ENCODE measurements at regions not wholly inside any gene's neighbourhood (a gene's known extent, or its start where the extent isn't known, plus 50 kb on each side); places are given as distances from the start of the nearest gene placed in this dataset.

- Mint-ChIP-seq H3K4me1 (no peaks in the 10 kb centered on the region), H3K36me3 (ENCODE audit: insufficient read depth in 1 of 3, low read depth in 3 of 3) (no peaks in the 10 kb centered on the region; a peak in 1 of 7 replicates), H3K9me3 (no peaks in the 10 kb centered on the region), H3K27me3 (ENCODE audit: low read depth) (no peaks in the 10 kb centered on the region), H3K4me3 (no peak overlapping the region), H3K27ac (no peak overlapping the region)
- no peak overlapping the region for H2AFZ ChIP-seq (ENCODE audit: low read length)
- no peak overlapping the region for H2AK5ac ChIP-seq (ENCODE audit: insufficient read length, low read length)
- H3K4me2 ChIP-seq (ENCODE audit: insufficient read depth, insufficient read length, low read length), result no peak overlapping the region
- H2BK15ac ChIP-seq (ENCODE audit: low read depth, low read length), result no peak overlapping the region
- H3K56ac ChIP-seq (ENCODE audit: insufficient read length, low read depth, low read length), result no peak overlapping the region
- H3K9me3 ChIP-seq (ENCODE audit: control insufficient read depth, low read depth, low read length), result no peaks in the 10 kb centered on the region
- no peaks in the 10 kb centered on the region for H3K27me3 ChIP-seq (ENCODE audit: insufficient read depth, low read length)
- no peaks in the 10 kb centered on the region for H3K4me1 ChIP-seq (ENCODE audit: insufficient read depth, low read length)
- TF ChIP-seq, protein P1, sequence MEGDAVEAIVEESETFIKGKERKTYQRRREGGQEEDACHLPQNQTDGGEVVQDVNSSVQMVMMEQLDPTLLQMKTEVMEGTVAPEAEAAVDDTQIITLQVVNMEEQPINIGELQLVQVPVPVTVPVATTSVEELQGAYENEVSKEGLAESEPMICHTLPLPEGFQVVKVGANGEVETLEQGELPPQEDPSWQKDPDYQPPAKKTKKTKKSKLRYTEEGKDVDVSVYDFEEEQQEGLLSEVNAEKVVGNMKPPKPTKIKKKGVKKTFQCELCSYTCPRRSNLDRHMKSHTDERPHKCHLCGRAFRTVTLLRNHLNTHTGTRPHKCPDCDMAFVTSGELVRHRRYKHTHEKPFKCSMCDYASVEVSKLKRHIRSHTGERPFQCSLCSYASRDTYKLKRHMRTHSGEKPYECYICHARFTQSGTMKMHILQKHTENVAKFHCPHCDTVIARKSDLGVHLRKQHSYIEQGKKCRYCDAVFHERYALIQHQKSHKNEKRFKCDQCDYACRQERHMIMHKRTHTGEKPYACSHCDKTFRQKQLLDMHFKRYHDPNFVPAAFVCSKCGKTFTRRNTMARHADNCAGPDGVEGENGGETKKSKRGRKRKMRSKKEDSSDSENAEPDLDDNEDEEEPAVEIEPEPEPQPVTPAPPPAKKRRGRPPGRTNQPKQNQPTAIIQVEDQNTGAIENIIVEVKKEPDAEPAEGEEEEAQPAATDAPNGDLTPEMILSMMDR (conservative IDR thresholded peaks at IDR 0.05), result peak; percentile 29; the same call in 1 of the 3 replicates
- DNase-seq, result no peak
- H4K91ac ChIP-seq (ENCODE audit: insufficient read length, low read depth, low read length), result no peak overlapping the region
- H3K9ac ChIP-seq (ENCODE audit: extremely low read depth, insufficient read length, low read length), result no peak overlapping the region
- no peak overlapping the region for H3K23ac ChIP-seq (ENCODE audit: insufficient read length, low read depth, low read length)
- H3K27ac ChIP-seq (ENCODE audit: insufficient read length, low read depth, low read length), result no peak overlapping the region
- H2BK20ac ChIP-seq (ENCODE audit: low read depth, low read length, poor library complexity, severe bottlenecking), result no peak overlapping the region
- H4K5ac ChIP-seq (ENCODE audit: insufficient read length, low read depth, low read length), result no peak overlapping the region
- H2BK120ac ChIP-seq (ENCODE audit: low read depth, low read length, poor library complexity, severe bottlenecking), result no peak overlapping the region
- no peak overlapping the region for H2BK12ac ChIP-seq (ENCODE audit: insufficient read length, low read depth, low read length)
- H3K79me2 ChIP-seq (ENCODE audit: insufficient read depth, low read length), result no peaks in the 10 kb centered on the region
- no peaks in the 10 kb centered on the region for H3K23me2 ChIP-seq (ENCODE audit: insufficient read length, low read depth, low read length, poor library complexity, severe bottlenecking)
- no peak overlapping the region for H3K18ac ChIP-seq (ENCODE audit: insufficient read length, low read depth, low read length)
- H2BK5ac ChIP-seq (ENCODE audit: insufficient read length, low read length), result no peak overlapping the region
- no peak overlapping the region for H3K14ac ChIP-seq (ENCODE audit: insufficient read depth, low read length)
- H4K20me1 ChIP-seq (ENCODE audit: control insufficient read depth, insufficient read depth, insufficient read length), result no peaks in the 10 kb centered on the region
- no peaks in the 10 kb centered on the region for H3K79me1 ChIP-seq (ENCODE audit: insufficient read depth, low read depth, low read length, poor library complexity, severe bottlenecking)
- no peak overlapping the region for H3T11ph ChIP-seq (ENCODE audit: low read length)
- no peak overlapping the region for H3K4ac ChIP-seq (ENCODE audit: low read depth, low read length)
- no peak overlapping the region for H4K8ac ChIP-seq (replicated peaks; ENCODE audit: insufficient read length, low read depth, low read length)
Observed at GRCh38 chr4:14700083-14700482, 302.2 kb upstream of the CPEB2 start.

Data from H9 (cell line).